ENCODE measurements at regions not wholly inside any gene's neighbourhood (a gene's known extent, or its start where the extent isn't known, plus 50 kb on each side); places are given as distances from the start of the nearest gene placed in this dataset.

DNA sequence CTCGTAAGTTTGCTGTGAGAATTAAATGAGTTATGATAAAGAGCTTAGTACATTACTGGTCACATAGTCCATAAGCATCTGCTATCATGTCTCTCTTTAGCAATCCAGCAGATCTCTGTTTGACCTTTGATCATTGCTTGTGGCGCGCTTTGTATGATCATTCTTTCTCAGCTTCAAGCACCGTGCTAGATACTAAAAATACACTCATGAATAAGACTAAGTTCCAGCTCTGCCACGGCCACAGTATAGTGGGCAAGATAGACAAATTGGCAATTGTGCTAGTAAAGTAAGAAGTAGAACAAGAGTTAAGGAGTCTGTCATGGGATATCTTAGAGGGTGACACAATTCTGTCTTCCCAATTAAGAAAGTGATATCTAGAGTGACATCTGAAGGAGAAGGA is 75.2 kb upstream of the ADGRF1 start:
- H3K27ac Mint-ChIP-seq, result no peak overlapping the region
- ATAC-seq (replicated peaks), result no peak
- no peak for DNase-seq
- no peaks in the 10 kb centered on the region for H3K36me3 Mint-ChIP-seq
- H3K27me3 Mint-ChIP-seq, result peaks cover 4 to 5% of the 10 kb centered on the region in 2 donors
- no peaks in the 10 kb centered on the region for H3K9me3 Mint-ChIP-seq
- peaks cover 0 to 2% of the 10 kb centered on the region in 2 donors for H3K4me1 Mint-ChIP-seq
- no peak overlapping the region for H3K4me3 Mint-ChIP-seq

GRCh38 chr6:47116606-47117005 is 74.5 kb upstream of the ADGRF1 start:
- H3K9me3 Mint-ChIP-seq, result no peaks in the 10 kb centered on the region
- no peak overlapping the region for H3K27ac Mint-ChIP-seq
- H3K4me3 Mint-ChIP-seq, result no peak overlapping the region
- H3K4me1 Mint-ChIP-seq, result peaks cover 0 to 2% of the 10 kb centered on the region in 2 donors
- H3K36me3 Mint-ChIP-seq, result no peaks in the 10 kb centered on the region
- H3K27me3 Mint-ChIP-seq, result peaks cover 4 to 5% of the 10 kb centered on the region in 2 donors
- ATAC-seq (replicated peaks) (no peak), DNase-seq (no peak)

DNA sequence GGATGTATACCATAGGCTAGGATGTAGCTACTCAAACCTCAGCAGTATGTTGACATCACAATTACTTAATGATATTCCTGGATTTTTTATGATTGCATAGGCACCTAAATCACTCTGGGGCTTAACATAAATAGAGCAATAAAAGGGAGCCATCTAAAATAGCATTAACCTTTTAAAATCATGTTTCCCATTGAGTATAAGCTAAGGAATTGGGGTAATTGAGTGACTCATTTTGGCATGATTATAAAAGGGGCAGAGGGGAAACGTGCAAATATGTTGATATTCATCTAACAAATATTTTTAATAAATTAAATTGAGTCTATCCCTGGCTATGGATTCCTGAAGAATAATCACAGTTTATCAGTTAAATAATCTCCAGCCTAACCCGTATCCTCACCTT is 74.0 kb upstream of the ADGRF1 start:
- no peak overlapping the region for H3K27ac Mint-ChIP-seq
- no peaks in the 10 kb centered on the region for H3K36me3 Mint-ChIP-seq
- DNase-seq, result no peak
- H3K9me3 Mint-ChIP-seq, result no peaks in the 10 kb centered on the region
- no peak for ATAC-seq (replicated peaks)
- no peak overlapping the region for H3K4me3 Mint-ChIP-seq
- H3K27me3 Mint-ChIP-seq, result peaks cover 4 to 5% of the 10 kb centered on the region in 2 donors
- peaks cover 0 to 2% of the 10 kb centered on the region in 2 donors for H3K4me1 Mint-ChIP-seq

DNA sequence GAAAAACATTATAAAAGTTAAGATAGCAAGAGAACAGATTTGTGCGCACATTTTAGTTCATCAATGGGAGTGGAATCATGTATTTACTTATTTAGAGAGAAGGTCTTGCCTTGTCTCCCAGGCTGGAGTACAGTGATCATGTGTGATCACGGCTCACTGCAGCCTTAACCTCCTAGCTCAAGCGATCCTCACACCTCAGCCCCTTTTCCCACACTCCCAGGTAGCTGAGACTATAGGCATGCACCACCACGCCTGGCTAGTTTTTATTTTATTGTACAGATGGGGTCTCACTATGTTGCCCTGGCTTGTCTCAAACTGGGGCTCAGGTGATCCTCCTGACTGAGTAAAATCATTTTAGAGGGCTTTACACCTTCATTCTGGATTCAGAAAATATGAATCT is 72.3 kb upstream of the ADGRF1 start:
- H3K4me1 Mint-ChIP-seq, result peaks cover 0 to 2% of the 10 kb centered on the region in 2 donors
- peaks cover 2 to 4% of the 10 kb centered on the region in 2 donors for H3K27me3 Mint-ChIP-seq
- no peaks in the 10 kb centered on the region for H3K36me3 Mint-ChIP-seq
- H3K9me3 Mint-ChIP-seq, result no peaks in the 10 kb centered on the region
- ATAC-seq (replicated peaks), result no peak
- DNase-seq, result no peak
- H3K4me3 Mint-ChIP-seq, result no peak overlapping the region
- H3K27ac Mint-ChIP-seq, result no peak overlapping the region

- ATAC-seq (replicated peaks) (no peak), DNase-seq (no peak)
- peaks cover 0 to under 1% of the 10 kb centered on the region in 2 donors for H3K27me3 Mint-ChIP-seq
- no peaks in the 10 kb centered on the region for H3K4me1 Mint-ChIP-seq
- H3K4me3 Mint-ChIP-seq, result no peak overlapping the region
- no peaks in the 10 kb centered on the region for H3K36me3 Mint-ChIP-seq
- H3K9me3 Mint-ChIP-seq, result no peaks in the 10 kb centered on the region
- no peak overlapping the region for H3K27ac Mint-ChIP-seq
Observed at GRCh38 chr6:47112317-47112716, 70.2 kb upstream of the ADGRF1 start.

GRCh38 chr6:47111685-47112084 is 69.6 kb upstream of the ADGRF1 start:
- H3K9me3 Mint-ChIP-seq, result no peaks in the 10 kb centered on the region
- H3K27me3 Mint-ChIP-seq, result no peaks in the 10 kb centered on the region
- H3K4me1 Mint-ChIP-seq, result no peaks in the 10 kb centered on the region
- ATAC-seq (replicated peaks), result no peak
- no peak overlapping the region for H3K27ac Mint-ChIP-seq
- no peak overlapping the region for H3K4me3 Mint-ChIP-seq
- H3K36me3 Mint-ChIP-seq, result no peaks in the 10 kb centered on the region
- no peak for DNase-seq

DNA sequence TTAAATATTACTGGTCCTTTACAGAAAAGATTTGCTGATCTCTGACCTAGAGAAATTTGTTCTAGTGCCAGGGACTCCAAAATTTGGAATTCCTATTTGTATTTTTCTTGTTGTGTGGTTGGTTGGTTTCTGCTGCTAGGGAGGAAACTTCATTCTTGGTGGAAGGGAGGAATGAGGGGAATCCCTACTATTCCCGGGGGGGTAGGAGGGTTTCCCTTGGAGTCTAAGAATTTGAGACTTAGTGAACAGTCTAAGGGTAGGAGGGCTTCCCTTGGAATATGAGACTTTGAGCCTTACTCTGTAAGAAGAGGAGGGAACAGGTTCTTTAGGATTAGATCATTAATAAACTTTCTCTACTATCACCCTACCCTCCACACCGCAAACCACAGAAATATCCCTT is 67.1 kb upstream of the ADGRF1 start:
- no peaks in the 10 kb centered on the region for H3K4me1 Mint-ChIP-seq
- H3K27ac Mint-ChIP-seq, result no peak overlapping the region
- H3K4me3 Mint-ChIP-seq, result no peak overlapping the region
- no peaks in the 10 kb centered on the region for H3K36me3 Mint-ChIP-seq
- H3K27me3 Mint-ChIP-seq, result no peaks in the 10 kb centered on the region
- H3K9me3 Mint-ChIP-seq, result no peaks in the 10 kb centered on the region
- no peak for DNase-seq
- no peak for ATAC-seq (replicated peaks)

DNA sequence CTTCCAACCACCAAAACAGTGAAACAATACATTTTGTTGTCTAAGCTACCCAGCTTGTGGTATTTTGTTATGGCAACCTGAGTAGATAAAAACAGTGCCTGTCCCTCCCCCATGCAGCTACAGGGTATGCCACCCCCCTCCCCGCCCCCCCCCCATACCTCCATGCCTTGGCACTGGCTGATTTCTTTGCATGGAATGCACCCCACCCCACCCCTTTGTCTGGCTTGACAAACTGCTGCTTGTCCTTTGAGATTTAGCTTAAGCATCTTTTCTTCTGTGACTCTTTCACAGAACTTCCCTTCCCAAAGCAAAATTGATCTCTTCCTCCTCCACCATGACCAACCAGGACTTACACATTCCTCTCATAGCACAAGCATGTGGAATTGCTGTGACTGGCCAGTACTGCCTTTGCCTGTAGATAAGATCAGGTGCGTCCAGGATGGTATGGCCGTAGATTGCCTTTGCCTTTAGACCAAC is 64.6 kb upstream of the ADGRF1 start:
- ATAC-seq (replicated peaks), result no peak
- no peaks in the 10 kb centered on the region for H3K4me1 Mint-ChIP-seq
- no peaks in the 10 kb centered on the region for H3K9me3 Mint-ChIP-seq
- H3K27me3 Mint-ChIP-seq, result no peaks in the 10 kb centered on the region
- H3K36me3 Mint-ChIP-seq, result no peaks in the 10 kb centered on the region
- H3K4me3 Mint-ChIP-seq, result no peak overlapping the region
- no peak overlapping the region for H3K27ac Mint-ChIP-seq
- no peak for DNase-seq

- Mint-ChIP-seq H3K4me1 (no peaks in the 10 kb centered on the region), H3K9me3 (no peaks in the 10 kb centered on the region), H3K27me3 (no peaks in the 10 kb centered on the region), H3K4me3 (no peak overlapping the region), H3K36me3 (no peaks in the 10 kb centered on the region), H3K27ac (no peak overlapping the region)
- no peak for DNase-seq
- no peak for ATAC-seq (replicated peaks)
Observed at GRCh38 chr6:47106216-47106615, 64.1 kb upstream of the ADGRF1 start.

DNA sequence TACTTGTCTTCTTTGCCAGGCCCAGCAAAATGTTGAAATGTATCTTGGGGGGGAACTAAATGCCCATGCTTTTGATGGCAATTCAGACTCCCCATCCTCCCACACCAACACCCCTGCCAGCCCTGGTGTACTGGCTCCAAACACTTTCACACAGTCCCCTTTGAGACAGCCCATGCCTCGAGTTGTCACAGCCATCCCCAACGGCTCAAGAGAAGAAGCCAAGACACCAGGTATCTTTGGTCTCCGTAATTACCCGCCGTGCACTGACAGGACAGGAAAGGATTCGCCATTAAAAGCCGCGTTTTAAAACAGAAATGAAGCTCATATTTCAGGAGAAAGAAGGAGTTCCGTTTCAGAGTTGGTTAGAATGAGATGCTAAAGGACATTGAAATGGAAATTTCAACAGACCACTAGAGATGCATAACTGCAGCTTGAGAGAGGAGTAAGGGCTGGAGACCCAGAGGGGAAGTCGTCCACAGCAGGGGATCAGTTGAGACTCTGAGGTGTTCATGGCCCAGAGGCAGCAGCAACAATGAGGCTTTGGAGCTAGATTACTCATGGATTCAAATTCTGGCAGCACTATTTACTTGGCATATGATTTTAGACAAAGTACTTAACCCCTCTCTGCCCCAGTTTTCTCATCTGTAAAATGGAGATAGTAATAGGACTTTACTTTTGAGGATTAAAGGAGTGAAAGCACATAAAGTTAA is 63.5 kb upstream of the ADGRF1 start:
- Mint-ChIP-seq H3K27me3 (no peaks in the 10 kb centered on the region), H3K36me3 (no peaks in the 10 kb centered on the region), H3K4me3 (no peak overlapping the region), H3K27ac (no peak overlapping the region), H3K4me1 (no peaks in the 10 kb centered on the region), H3K9me3 (no peaks in the 10 kb centered on the region)
- ATAC-seq (replicated peaks) (no peak), DNase-seq (no peak)

DNA sequence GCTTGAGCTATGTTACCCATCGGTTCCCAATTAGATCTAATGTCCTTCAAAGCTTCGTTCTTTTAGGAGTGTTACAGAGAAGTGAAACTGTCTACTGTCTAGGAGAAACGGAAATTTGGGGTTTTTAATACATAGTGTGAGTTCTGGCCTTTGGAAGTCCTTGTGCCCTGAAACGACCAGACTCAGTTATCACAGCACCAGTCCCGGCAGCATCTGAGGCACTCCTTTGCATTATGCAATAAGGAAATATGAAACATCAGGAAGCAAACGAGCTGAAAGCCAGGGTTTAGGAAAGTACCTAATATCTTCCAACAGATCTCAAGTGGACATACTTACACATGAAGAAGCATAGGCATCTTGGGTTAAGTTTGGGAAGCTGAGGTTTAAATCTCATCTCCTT is 61.8 kb upstream of the ADGRF1 start:
- no peaks in the 10 kb centered on the region for H3K4me1 Mint-ChIP-seq
- DNase-seq, result no peak
- no peak overlapping the region for H3K27ac Mint-ChIP-seq
- ATAC-seq (replicated peaks), result no peak
- no peaks in the 10 kb centered on the region for H3K9me3 Mint-ChIP-seq
- no peaks in the 10 kb centered on the region for H3K36me3 Mint-ChIP-seq
- no peaks in the 10 kb centered on the region for H3K27me3 Mint-ChIP-seq
- no peak overlapping the region for H3K4me3 Mint-ChIP-seq

- H3K27ac Mint-ChIP-seq, result no peak overlapping the region
- no peak overlapping the region for H3K4me3 Mint-ChIP-seq
- no peak for DNase-seq
- no peaks in the 10 kb centered on the region for H3K4me1 Mint-ChIP-seq
- no peaks in the 10 kb centered on the region for H3K27me3 Mint-ChIP-seq
- H3K9me3 Mint-ChIP-seq, result no peaks in the 10 kb centered on the region
- H3K36me3 Mint-ChIP-seq, result no peaks in the 10 kb centered on the region
- no peak for ATAC-seq (replicated peaks)
Observed at GRCh38 chr6:47102331-47102730, 60.2 kb upstream of the ADGRF1 start.

- H3K4me1 Mint-ChIP-seq, result peaks cover 5 to 9% of the 10 kb centered on the region in 2 donors
- no peaks in the 10 kb centered on the region for H3K27me3 Mint-ChIP-seq
- DNase-seq (no peak), ATAC-seq (replicated peaks) (no peak)
- H3K4me3 Mint-ChIP-seq, result no peak overlapping the region
- H3K36me3 Mint-ChIP-seq, result no peaks in the 10 kb centered on the region
- H3K27ac Mint-ChIP-seq, result no peak overlapping the region
- no peaks in the 10 kb centered on the region for H3K9me3 Mint-ChIP-seq
Observed at GRCh38 chr6:47098570-47098993, 56.5 kb upstream of the ADGRF1 start.

- Mint-ChIP-seq H3K4me1 (peaks cover 5 to 11% of the 10 kb centered on the region in 2 donors), H3K27ac (no peak overlapping the region), H3K36me3 (no peaks in the 10 kb centered on the region), H3K4me3 (no peak overlapping the region), H3K9me3 (no peaks in the 10 kb centered on the region), H3K27me3 (no peaks in the 10 kb centered on the region)
- peak; percentile 92 to 95 for ATAC-seq (replicated peaks)
- peak; percentile 41 for DNase-seq
Observed at GRCh38 chr6:47097092-47097945, 55.2 kb upstream of the ADGRF1 start.
